Muscle of leg (tissue), 3 donors: ENCODE measurements at regions not wholly inside any gene's neighbourhood (a gene's known extent, or its start where the extent isn't known, plus 50 kb on each side); places are given as distances from the start of the nearest gene placed in this dataset.

ENCODE experiments used
- DNase-seq: peaks from one replicate; pipeline ENCODE4 v3.0.0; 2013
- H3K27ac ChIP-seq: one replicate; pipeline ENCODE4 v1.5.1; 2013; ENCODE audit warnings: mild to moderate bottlenecking, low read length, control low read depth
- H3K27me3 ChIP-seq: one replicate; pipeline ENCODE4 v1.6.1; 2013; ENCODE audit warnings: low read length; ENCODE audit not compliant: control insufficient read depth, insufficient read depth
- H3K36me3 ChIP-seq: one replicate; pipeline ENCODE4 v1.6.1; 2013; ENCODE audit warnings: low read length; ENCODE audit not compliant: control insufficient read depth, insufficient read depth
- H3K4me1 ChIP-seq: one replicate; pipeline ENCODE4 v1.6.1; 2013; ENCODE audit warnings: low read length; ENCODE audit not compliant: control insufficient read depth, insufficient read depth
- H3K4me3 ChIP-seq: one replicate; pipeline ENCODE4 v1.5.1; 2013; ENCODE audit warnings: low read length, control low read depth
- H3K9me3 ChIP-seq: replicated peaks from 2 replicates; pipeline ENCODE4 v1.6.1; 2013; ENCODE audit warnings: low read depth, low read length; ENCODE audit not compliant: control insufficient read depth
- WGBS: methylation state at CpG from one replicate; pipeline ENCODE4 v1.1.5; 2013; ENCODE audit warnings: missing lambda C conversion rate; ENCODE audit not compliant: insufficient coverage; 5-methylcytosine and 5-hydroxymethylcytosine counted together

DNA sequence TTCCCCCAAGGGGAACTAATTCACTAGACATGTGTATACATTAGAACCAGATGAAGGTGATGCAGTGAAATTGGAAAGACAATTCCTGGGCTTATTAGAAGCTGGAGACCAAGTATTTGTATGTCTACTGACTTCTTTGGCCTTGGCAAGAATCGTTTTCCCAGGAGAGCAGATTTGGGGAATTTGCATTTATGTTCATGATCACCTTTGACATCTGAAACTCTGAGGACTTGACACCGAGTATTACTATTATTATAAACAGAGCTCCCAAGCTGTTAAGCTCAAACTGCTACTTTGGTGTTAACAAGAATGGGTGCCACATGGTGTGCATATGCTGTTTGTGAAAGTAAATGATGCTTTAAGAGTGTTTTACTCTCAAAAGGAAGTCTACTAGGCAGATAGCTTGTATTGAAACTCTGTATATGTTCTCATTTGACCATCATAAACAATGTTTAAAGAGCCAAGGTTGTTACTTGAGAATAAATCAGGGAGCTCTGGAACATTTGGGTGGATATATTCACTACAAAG lies 519.8 kb upstream of the GOLIM4 start:
- no CpG with 5 or more reads among the region's 2 CpGs for WGBS
- DNase-seq: peak; percentile 29

DNA sequence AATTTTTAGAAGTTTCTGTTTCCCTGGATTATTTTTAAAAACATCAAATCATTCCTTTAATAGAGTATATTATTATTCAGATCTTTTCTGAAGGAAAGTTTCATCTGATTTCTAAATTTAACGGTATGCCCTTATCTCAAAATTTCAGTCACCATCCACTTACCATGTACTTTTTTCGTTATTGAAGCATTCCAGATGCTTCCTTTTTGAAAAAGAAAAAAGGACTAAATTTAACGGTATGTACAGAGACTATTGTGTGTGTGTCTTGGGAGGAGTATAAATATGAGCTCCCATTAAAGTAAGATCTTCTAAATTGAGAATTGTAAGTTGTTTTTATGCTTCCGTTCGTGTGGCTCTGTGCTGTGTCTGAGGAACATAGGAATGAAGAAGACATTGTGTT lies 517.4 kb upstream of the GOLIM4 start:
- Histone ChIP-seq H3K4me1 (no peaks in the 10 kb centered on the region), H3K27ac (no peak overlapping the region), H3K27me3 (no peaks in the 10 kb centered on the region), H3K4me3 (no peak overlapping the region), H3K9me3 (no peaks in the 10 kb centered on the region), H3K36me3 (no peaks in the 10 kb centered on the region)
- 43% methylated on average over 1 of the region's 5 CpGs for WGBS
- no peak for DNase-seq

More for the DNA sequence above, 519.8 kb upstream of the GOLIM4 start:
- Histone ChIP-seq H3K36me3 (no peaks in the 10 kb centered on the region), H3K9me3 (no peaks in the 10 kb centered on the region), H3K4me3 (no peak overlapping the region), H3K27ac (no peak overlapping the region), H3K4me1 (no peaks in the 10 kb centered on the region), H3K27me3 (no peaks in the 10 kb centered on the region)

DNA sequence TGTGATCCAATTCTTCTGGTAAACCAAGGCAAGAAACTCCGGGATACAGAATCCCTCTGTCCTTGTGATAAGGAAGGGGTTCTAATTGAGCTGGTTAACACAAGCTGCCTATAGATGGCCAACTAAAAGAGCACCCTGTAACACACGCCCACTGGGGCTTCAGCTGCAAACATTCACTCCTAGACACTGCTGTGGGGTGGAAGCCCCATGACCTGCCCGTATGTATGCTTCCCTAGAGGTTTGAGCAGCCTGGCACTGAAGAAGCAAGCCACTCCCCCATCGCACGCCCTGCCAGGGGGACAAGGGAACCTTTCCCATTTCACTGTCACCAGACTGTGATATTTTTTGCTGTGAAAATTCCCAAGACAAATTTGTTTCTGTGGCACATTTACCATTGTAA lies 516.9 kb upstream of the GOLIM4 start:
- H3K4me3 ChIP-seq: no peak overlapping the region
- DNase-seq: no peak
- H3K4me1 ChIP-seq: no peaks in the 10 kb centered on the region
- no peaks in the 10 kb centered on the region for H3K9me3 ChIP-seq
- no peaks in the 10 kb centered on the region for H3K36me3 ChIP-seq
- no peak overlapping the region for H3K27ac ChIP-seq
- no peaks in the 10 kb centered on the region for H3K27me3 ChIP-seq
- 83% methylated on average over 1 of the region's 5 CpGs for WGBS

DNA sequence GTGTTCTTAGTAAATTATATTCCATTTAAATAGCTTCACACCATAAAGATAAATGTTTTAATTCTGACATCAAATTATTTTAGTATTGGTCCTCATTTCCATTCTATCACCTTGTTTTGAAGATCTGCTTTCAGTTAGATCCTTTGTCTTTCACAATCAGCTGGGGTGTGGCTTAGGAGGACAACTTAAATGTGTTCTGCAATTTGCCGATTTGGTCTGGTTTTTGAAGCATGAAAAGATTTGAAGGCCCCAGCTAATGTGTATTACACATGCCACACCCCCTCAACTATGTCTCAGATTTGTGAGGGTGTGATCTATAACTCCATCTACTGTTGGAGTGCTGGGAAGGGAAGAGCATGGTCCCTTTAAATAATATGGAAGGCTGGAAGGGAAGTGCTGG lies 516.1 kb upstream of the GOLIM4 start:
- H3K9me3 ChIP-seq: no peaks in the 10 kb centered on the region
- H3K27me3 ChIP-seq: no peaks in the 10 kb centered on the region
- H3K4me1 ChIP-seq: no peaks in the 10 kb centered on the region
- WGBS: no CpG with 5 or more reads among the region's 1 CpG
- no peak overlapping the region for H3K27ac ChIP-seq
- no peaks in the 10 kb centered on the region for H3K36me3 ChIP-seq
- DNase-seq: no peak
- no peak overlapping the region for H3K4me3 ChIP-seq

DNA sequence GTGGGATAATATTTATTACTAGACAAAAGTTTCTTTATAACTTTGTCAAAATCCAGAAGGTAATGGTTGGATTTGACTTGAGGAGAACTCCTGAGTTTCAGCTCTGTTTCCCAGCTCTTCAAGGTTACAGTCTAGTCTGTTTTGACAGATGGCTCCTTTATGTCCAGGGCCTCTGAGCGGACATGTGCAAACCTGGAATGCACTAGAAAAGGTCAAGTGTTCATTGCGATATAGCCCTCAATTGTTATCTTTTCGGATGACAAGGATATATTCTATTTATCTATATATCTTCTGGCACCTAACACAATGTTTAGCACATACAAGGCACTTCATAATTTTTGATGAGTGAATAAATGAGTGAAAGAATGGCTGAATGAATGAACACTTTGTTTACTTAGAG lies 513.2 kb upstream of the GOLIM4 start:
- no peak for DNase-seq
- Histone ChIP-seq H3K36me3 (no peaks in the 10 kb centered on the region), H3K4me1 (no peaks in the 10 kb centered on the region), H3K27me3 (no peaks in the 10 kb centered on the region), H3K27ac (no peak overlapping the region), H3K4me3 (no peak overlapping the region), H3K9me3 (no peaks in the 10 kb centered on the region)
- WGBS: no CpG with 5 or more reads among the region's 3 CpGs

DNA sequence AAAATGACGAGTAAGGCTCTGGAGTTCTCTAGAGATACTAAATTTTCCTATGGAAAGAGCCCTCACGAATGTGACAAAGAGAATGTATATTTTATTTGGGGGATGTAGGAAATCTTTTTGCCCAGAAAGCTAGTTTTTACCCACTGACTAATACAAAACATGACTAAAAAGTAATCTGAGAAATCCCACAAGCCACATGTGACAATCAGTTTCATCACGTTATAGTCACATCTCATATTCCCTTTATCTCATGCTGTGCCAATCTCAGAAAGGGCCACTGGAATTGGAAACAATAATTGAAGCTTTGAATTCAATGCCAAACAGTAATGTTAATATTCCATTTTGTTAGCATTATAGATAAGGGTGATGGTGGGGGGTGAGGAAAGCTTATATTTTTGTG lies 509.0 kb upstream of the GOLIM4 start:
- H3K27ac ChIP-seq: no peak overlapping the region
- no peaks in the 10 kb centered on the region for H3K4me1 ChIP-seq
- no CpG with 5 or more reads among the region's 3 CpGs for WGBS
- no peaks in the 10 kb centered on the region for H3K36me3 ChIP-seq
- H3K9me3 ChIP-seq: no peaks in the 10 kb centered on the region
- no peaks in the 10 kb centered on the region for H3K27me3 ChIP-seq
- no peak overlapping the region for H3K4me3 ChIP-seq
- DNase-seq: no peak

DNA sequence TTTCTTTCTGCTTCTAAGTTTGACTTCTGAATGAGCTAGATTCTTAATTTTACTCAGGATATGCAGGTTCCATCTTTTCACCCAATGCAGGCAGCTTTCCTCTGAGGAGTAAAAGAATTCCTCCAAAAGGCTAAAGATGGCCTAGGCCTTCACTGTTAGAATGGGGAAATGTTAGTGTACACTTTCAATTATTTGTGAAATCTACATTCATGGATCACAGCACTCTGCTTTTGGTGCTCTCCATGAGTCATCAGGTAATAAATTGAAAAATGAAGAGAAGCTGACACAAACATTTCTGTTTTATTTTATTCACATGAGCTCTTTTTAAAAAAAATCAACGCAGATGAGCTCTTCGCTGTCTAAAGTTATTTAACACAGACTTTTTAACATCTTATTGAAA lies 502.5 kb upstream of the GOLIM4 start:
- H3K27ac ChIP-seq: no peak overlapping the region
- H3K27me3 ChIP-seq: no peaks in the 10 kb centered on the region
- H3K4me1 ChIP-seq: no peaks in the 10 kb centered on the region
- H3K9me3 ChIP-seq: no peaks in the 10 kb centered on the region
- no peaks in the 10 kb centered on the region for H3K36me3 ChIP-seq
- DNase-seq: no peak
- WGBS: no CpG with 5 or more reads among the region's 2 CpGs
- H3K4me3 ChIP-seq: no peak overlapping the region

DNA sequence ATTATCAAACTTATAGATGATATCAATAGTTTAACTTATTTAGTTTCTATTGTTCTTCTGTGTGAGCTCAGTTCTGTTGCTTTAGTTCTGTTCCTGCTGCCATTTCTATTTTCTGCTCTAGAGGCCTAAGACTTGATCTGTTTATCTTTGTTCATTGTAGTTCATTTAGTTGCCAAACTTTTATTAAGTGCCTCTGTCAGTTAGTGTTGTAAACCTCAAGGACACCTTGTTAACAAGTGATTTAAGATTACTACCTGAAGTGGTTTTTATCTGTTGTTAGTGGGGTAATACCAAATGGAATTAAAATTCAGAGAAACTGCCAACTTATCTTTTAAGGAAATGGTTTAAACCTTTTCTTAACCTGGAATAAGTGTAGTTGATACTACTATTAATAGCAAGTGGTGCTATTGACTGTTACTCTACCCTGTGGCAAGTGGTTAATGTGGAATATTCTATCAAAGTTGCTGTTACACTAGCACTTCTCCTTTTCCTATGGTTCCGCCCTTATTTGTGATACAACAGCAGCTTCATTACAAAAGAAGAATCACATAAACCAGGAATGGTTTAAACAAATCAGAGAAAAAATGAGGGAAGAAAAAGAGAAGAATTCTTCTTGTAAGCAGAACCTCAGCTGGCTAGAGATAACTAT lies 500.6 kb upstream of the GOLIM4 start:
- no peaks in the 10 kb centered on the region for H3K36me3 ChIP-seq
- no peaks in the 10 kb centered on the region for H3K9me3 ChIP-seq
- no peak for DNase-seq
- no peak overlapping the region for H3K4me3 ChIP-seq
- no peak overlapping the region for H3K27ac ChIP-seq
- no CpG with 5 or more reads among the region's 1 CpG for WGBS
- no peaks in the 10 kb centered on the region for H3K27me3 ChIP-seq
- no peaks in the 10 kb centered on the region for H3K4me1 ChIP-seq

DNA sequence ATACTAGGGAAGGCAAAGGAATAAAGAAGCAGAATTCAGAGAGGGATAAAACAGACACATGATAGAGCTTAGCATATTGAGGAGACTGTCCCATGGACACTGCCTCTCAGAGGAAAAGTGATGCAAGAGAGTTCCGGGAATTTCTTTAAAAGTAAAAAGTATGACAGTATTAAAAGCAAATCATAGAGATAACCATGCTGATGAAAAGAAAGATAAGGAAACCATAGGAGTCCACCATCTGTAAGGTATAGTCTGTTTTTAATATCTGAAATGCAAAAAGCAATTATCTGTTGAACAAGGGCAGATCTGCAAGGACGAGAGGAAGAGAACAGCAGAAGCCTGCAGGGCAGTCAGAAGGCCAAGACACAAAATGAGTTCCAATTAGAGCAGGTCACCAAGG lies 495.9 kb upstream of the GOLIM4 start:
- Histone ChIP-seq H3K27me3 (no peaks in the 10 kb centered on the region), H3K36me3 (no peaks in the 10 kb centered on the region), H3K4me1 (no peaks in the 10 kb centered on the region), H3K27ac (no peak overlapping the region), H3K9me3 (no peaks in the 10 kb centered on the region), H3K4me3 (no peak overlapping the region)
- no peak for DNase-seq
- 40% methylated on average over 1 of the region's 2 CpGs for WGBS

DNA sequence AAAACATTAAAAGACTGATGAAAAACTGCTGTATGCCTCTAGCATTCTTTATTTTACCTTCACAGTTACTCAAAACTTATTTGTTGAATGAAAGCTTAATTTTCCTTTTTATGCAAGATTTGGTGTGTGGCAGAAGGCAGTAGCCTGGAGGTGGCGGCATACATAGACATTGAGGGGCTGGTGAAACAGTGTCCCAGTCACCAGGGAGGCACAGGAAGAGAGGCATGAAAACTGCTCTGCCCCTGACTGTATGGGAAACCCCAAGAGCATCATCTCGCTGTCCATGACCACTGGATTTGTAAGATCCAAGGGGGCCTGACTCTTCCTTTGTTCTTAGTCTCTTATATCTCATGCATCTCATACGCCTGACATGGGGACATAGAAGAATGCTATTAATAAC lies 493.7 kb upstream of the GOLIM4 start:
- no peak overlapping the region for H3K4me3 ChIP-seq
- no peaks in the 10 kb centered on the region for H3K36me3 ChIP-seq
- 83% methylated on average over 1 of the region's 3 CpGs for WGBS
- no peak for DNase-seq
- no peaks in the 10 kb centered on the region for H3K27me3 ChIP-seq
- no peaks in the 10 kb centered on the region for H3K9me3 ChIP-seq
- no peak overlapping the region for H3K27ac ChIP-seq
- no peaks in the 10 kb centered on the region for H3K4me1 ChIP-seq

DNA sequence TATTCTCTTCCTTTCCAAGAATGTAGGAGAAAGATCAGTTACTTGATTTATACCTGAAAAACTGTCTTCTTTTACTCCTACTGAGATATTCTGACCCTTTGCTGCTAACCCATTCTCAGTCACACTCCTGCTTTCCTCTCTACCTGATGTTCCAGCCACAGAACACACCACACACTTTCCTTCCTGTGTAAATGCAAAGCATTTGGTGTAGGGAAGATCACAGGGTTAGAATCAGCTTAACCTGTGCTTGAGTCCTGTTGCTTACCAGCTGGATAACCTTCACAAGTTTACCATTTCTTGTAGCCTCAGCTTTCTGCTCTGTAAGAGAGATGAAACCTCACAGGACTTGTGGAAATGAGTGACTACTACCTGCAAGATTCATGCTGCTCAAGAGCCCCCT lies 489.8 kb upstream of the GOLIM4 start:
- H3K27ac ChIP-seq: no peak overlapping the region
- no peaks in the 10 kb centered on the region for H3K9me3 ChIP-seq
- H3K36me3 ChIP-seq: no peaks in the 10 kb centered on the region
- no peaks in the 10 kb centered on the region for H3K4me1 ChIP-seq
- H3K4me3 ChIP-seq: no peak overlapping the region
- no peak for DNase-seq
- H3K27me3 ChIP-seq: no peaks in the 10 kb centered on the region
